Ascending aorta (tissue), 2 donors: ENCODE measurements at regions not wholly inside any gene's neighbourhood (a gene's known extent, or its start where the extent isn't known, plus 50 kb on each side); places are given as distances from the start of the nearest gene placed in this dataset.

Experiments used
- DNase-seq, 2 donors: peaks; one replicate each; pipeline ENCODE4 v3.0.0-alpha.2; 2019; ENCODE audit warnings: low spot score in 2 of 2
- H3K27ac ChIP-seq, 2 donors: fragments of 200-600 bp; sonication (generic); one replicate each; pipeline ENCODE4 v1.5.1; 2016 to 2017; ENCODE audit warnings: mild to moderate bottlenecking in 1 of 2
- H3K27me3 ChIP-seq: fragments of 200-600 bp; sonication (generic); one replicate; pipeline ENCODE4 v1.5.1; 2017
- H3K36me3 ChIP-seq, 2 donors: fragments of 200-600 bp; sonication (generic); one replicate each; pipeline ENCODE4 v1.5.1; 2016
- H3K4me1 ChIP-seq, 2 donors: fragments of 200-600 bp; sonication (generic); one replicate each; pipeline ENCODE4 v1.5.1; 2016 to 2017; ENCODE audit warnings: mild to moderate bottlenecking in 1 of 2
- H3K4me3 ChIP-seq, 2 donors: fragments of 200-600 bp; sonication (generic); one replicate each; pipeline ENCODE4 v1.5.1; 2016 to 2017; ENCODE audit warnings: mild to moderate bottlenecking in 1 of 2
- H3K9me3 ChIP-seq, 2 donors: fragments of 200-600 bp; sonication (generic); one replicate each; pipeline ENCODE4 v1.5.1; 2016
- CTCF ChIP-seq, 3 experiments: fragments of 200-600 bp in 2 of 3; fragments of 450-650 bp in 1 of 3; sonication (generic) in 2 of 3; IDR thresholded peaks; one replicate each; pipeline ENCODE4 v1.5.1; 2016 to 2019; ENCODE audit warnings: antibody characterized with exemption in 3 of 3, mild to moderate bottlenecking in 1 of 3, moderate library complexity in 1 of 3
- intact Hi-C: fragments of 100-400 bp; cut with DNase I; formaldehyde crosslinking; loops from one replicate; pipeline ENCODE4 v1.15.1; 2023

DNA sequence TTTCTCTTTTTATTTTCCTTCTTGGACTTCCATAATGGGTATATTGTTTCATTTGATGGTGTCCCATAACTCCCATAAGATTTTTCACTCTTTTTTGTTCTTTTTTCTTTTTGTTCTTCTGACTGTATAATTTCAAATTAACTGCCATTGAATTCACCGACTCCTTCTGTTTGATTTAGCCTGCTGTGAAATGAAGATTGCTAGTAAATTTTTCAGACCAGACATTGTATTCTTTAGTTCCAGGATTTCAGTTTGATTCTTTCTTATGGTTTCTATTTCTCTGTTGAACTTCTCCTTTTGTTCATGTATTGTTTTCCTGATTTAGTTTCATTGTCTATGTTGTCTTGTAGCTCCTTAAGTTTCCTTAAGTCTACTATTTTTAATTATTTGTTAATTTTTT, 87.6 kb upstream of the SPOPL start:
- no peaks in the 10 kb centered on the region for H3K27me3 ChIP-seq
- no peak for DNase-seq
- H3K27ac ChIP-seq: no peak overlapping the region
- no peak for TF ChIP-seq CTCF (IDR thresholded peaks at IDR 0.05)
- intact Hi-C loops: no loop called here
- no peaks in the 10 kb centered on the region for H3K36me3 ChIP-seq
- H3K4me1 ChIP-seq: no peaks in the 10 kb centered on the region
- peaks cover 0 to 25% of the 10 kb centered on the region in 2 donors for H3K9me3 ChIP-seq
- H3K4me3 ChIP-seq: no peak overlapping the region

GRCh38 chr2:138415985-138416384, 85.6 kb upstream of the SPOPL start:
- TF ChIP-seq CTCF (IDR thresholded peaks at IDR 0.05): no peak
- no peak overlapping the region for H3K4me3 ChIP-seq
- H3K4me1 ChIP-seq: no peaks in the 10 kb centered on the region
- peaks cover 0 to 25% of the 10 kb centered on the region in 2 donors for H3K9me3 ChIP-seq
- no peaks in the 10 kb centered on the region for H3K27me3 ChIP-seq
- H3K27ac ChIP-seq: no peak overlapping the region
- intact Hi-C loops: no loop called here
- no peak for DNase-seq
- H3K36me3 ChIP-seq: no peaks in the 10 kb centered on the region

GRCh38 chr2:138418453-138418852, 83.1 kb upstream of the SPOPL start:
- intact Hi-C loops: no loop called here
- Histone ChIP-seq H3K27me3 (no peaks in the 10 kb centered on the region), H3K4me3 (no peak overlapping the region), H3K27ac (no peak overlapping the region), H3K4me1 (no peaks in the 10 kb centered on the region), H3K36me3 (no peaks in the 10 kb centered on the region), H3K9me3 (peaks cover 0 to 13% of the 10 kb centered on the region in 2 donors)
- no peak for DNase-seq
- no peak for TF ChIP-seq CTCF (IDR thresholded peaks at IDR 0.05)

DNA sequence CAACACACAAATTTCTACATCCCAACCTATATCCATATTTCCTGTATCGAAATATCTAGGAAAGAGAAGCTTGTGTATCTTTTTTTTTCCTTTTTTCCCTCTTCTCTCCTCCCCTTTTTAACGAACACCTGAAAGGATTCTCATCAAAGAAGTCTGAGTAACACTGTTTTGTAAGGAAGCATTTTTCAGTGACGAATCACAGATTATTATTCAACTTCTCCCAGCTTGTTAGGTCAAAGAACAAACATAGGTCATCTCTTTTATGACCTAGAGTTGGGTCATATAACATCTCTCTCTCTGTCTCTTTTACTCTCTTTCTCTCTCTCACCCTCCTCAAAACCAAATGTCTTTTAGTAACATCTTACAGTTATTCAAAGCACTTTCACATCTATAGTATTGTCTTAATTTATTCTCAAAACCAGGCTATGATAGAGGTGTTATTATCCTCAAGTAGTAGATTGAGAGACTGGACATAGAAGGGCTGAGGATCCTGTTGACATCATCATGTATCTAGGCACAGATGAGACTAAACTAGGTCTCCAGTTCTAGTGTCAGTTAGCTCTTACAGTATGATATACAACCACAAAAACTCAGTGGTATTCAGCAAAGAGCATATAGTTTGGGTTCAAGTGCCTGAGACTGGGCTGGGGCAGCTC, 80.1 kb upstream of the SPOPL start:
- Histone ChIP-seq H3K4me3 (no peak overlapping the region), H3K27ac (no peak overlapping the region), H3K4me1 (no peaks in the 10 kb centered on the region), H3K36me3 (no peaks in the 10 kb centered on the region), H3K27me3 (no peaks in the 10 kb centered on the region), H3K9me3 (peaks cover 0 to 5% of the 10 kb centered on the region in 2 donors)
- no peak for DNase-seq
- no peak for TF ChIP-seq CTCF (IDR thresholded peaks at IDR 0.05)
- intact Hi-C loops: no loop called here

- H3K27ac ChIP-seq: no peak overlapping the region
- peaks cover 0 to 5% of the 10 kb centered on the region in 2 donors for H3K9me3 ChIP-seq
- no peak for DNase-seq
- intact Hi-C loops: no loop called here
- no peak overlapping the region for H3K4me3 ChIP-seq
- no peaks in the 10 kb centered on the region for H3K4me1 ChIP-seq
- no peaks in the 10 kb centered on the region for H3K36me3 ChIP-seq
- no peak for TF ChIP-seq CTCF (IDR thresholded peaks at IDR 0.05)
- H3K27me3 ChIP-seq: no peaks in the 10 kb centered on the region
Measured at GRCh38 chr2:138421971-138422335, 79.6 kb upstream of the SPOPL start.

DNA sequence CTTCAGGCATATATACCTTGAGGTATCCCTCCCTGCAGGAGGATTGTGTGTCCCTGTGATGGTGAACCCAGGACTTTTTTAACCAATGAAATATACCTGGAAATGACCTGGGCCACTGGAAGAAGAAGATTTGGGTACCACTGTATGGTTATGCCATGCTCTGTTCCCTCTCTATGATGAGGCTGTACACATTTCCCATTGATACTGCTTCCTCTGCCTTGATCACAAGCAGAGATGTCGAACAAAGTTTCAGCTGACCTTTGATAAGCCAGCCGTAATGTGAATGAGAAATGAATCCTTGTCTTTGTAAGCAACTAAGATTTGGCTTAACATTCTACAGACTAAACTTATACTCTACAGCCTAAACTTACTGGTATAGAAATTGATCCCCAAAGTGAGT, 78.4 kb upstream of the SPOPL start:
- H3K4me3 ChIP-seq: no peak overlapping the region
- H3K36me3 ChIP-seq: no peaks in the 10 kb centered on the region
- H3K9me3 ChIP-seq: peaks cover 0 to 5% of the 10 kb centered on the region in 2 donors
- H3K4me1 ChIP-seq: no peaks in the 10 kb centered on the region
- no peak for DNase-seq
- no peak overlapping the region for H3K27ac ChIP-seq
- intact Hi-C loops: no loop called here
- no peaks in the 10 kb centered on the region for H3K27me3 ChIP-seq
- TF ChIP-seq CTCF (IDR thresholded peaks at IDR 0.05): no peak
